ENCODE measurements at regions not wholly inside any gene's neighbourhood (a gene's known extent, or its start where the extent isn't known, plus 50 kb on each side); places are given as distances from the start of the nearest gene placed in this dataset.

DNA sequence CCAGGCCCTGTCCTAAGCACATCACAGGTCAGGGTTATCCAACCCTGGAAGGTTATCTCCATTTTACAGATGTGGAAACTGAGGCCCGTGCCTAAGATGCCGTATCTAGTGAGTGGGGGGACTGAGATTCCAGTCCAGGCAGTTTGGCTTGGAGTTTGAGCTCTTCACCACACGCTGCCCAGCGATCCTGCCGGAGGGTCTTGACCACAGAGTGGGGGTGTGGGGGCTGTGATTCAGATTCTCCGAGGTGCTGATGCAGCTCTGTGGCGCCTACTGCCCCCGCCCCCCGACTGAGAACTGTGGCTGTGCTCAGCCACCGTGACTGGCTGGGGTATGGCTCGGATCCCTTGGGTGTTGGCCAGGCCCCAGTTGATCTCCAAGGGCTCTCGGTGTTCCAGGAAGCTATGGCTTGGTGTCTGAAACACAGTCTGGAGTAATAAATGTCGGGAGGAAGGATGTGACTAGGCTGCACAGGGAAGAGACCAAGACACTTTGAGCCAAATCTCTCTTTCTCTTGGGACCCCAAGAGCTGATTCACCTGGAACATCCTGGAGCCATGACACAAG is 60.6 kb upstream of the RASD2 start:
- TF ChIP-seq, protein P1, sequence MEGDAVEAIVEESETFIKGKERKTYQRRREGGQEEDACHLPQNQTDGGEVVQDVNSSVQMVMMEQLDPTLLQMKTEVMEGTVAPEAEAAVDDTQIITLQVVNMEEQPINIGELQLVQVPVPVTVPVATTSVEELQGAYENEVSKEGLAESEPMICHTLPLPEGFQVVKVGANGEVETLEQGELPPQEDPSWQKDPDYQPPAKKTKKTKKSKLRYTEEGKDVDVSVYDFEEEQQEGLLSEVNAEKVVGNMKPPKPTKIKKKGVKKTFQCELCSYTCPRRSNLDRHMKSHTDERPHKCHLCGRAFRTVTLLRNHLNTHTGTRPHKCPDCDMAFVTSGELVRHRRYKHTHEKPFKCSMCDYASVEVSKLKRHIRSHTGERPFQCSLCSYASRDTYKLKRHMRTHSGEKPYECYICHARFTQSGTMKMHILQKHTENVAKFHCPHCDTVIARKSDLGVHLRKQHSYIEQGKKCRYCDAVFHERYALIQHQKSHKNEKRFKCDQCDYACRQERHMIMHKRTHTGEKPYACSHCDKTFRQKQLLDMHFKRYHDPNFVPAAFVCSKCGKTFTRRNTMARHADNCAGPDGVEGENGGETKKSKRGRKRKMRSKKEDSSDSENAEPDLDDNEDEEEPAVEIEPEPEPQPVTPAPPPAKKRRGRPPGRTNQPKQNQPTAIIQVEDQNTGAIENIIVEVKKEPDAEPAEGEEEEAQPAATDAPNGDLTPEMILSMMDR (IDR thresholded peaks at IDR 0.05), result no peak
- Histone ChIP-seq H3K4me1 (peaks cover 15% of the 10 kb centered on the region), H3K9me3 (no peaks in the 10 kb centered on the region), H3K4me3 (no peak overlapping the region), H3K27ac (peak overlapping the region; percentile 10), H3K27me3 (ENCODE audit: insufficient read depth in 3 of 3, low read length in 2 of 3) (no peaks in the 10 kb centered on the region), H3K36me3 (ENCODE audit: insufficient read depth in 1 of 2, low read depth in 1 of 2) (no peaks in the 10 kb centered on the region)
- DNase-seq (peak; percentile 48 to 70), ATAC-seq (peak; percentile 32 to 71 (median 55))
- intact Hi-C loops (cut with DNase I), result no loop called here
- WGBS, 3 donors, result 38 to 49% (median 39%) methylated on average over 13 of the region's 13 CpGs

DNA sequence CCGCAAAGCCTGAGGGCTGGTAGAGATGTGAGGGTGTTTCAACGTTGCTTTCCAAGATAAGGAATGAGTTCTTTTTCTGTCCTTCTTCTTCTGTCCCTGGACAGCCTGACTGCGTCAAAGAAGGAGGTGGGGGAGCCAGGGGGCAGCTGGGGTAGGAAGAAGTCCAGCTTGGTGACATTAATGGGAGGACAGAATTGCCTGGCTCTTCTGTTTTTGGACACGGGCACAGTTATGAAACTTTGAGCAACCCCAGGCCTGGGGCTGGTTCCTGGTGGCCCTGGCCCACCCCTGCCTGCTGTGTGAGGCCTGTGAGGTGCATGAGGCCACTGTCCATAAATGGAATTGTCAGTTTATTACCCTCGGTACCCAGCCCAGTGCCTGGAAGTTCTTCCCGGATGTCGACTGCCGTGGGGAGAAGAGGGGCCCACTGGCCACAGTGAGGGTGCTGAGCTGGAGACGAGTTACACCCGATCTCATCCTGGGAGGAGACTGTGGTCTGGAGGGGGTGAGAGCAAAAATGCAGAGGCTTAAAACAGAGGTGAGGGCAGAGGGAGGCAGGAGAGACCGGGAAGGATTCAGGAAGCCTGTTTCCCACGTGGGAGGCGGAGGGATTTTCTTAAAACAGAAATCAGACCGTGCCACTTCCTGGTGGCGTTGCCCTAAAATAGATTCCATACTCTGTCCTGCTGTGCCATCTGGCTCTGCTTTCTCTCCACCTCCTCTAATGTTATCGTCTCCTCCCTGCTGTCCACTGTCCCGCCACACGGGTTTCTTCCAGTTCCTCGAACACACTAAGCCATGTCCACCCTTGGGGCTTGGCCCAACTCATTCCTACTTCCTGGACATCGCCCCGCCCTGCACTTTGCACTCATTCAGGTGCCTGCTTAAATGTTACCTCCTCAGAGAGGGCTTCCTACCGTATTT is 59.7 kb upstream of the RASD2 start:
- H3K36me3 ChIP-seq (ENCODE audit: insufficient read depth in 1 of 2, low read depth in 1 of 2), result no peaks in the 10 kb centered on the region
- no peaks in the 10 kb centered on the region for H3K27me3 ChIP-seq (ENCODE audit: insufficient read depth in 3 of 3, low read length in 2 of 3)
- H3K9me3 ChIP-seq, result no peaks in the 10 kb centered on the region
- intact Hi-C loops (cut with DNase I), result no loop called here
- TF ChIP-seq, protein P1 (IDR thresholded peaks at IDR 0.05), result no peak
- ATAC-seq (peak; percentile 27 to 67 (median 48)), DNase-seq (no peak)
- H3K4me1 ChIP-seq, result peaks cover 15% of the 10 kb centered on the region
- H3K4me3 ChIP-seq, result no peak overlapping the region
- H3K27ac ChIP-seq, result peak overlapping the region; percentile 10
- 26 to 45% (median 37%) methylated on average over 21 to 22 of the region's 22 CpGs for WGBS, 3 donors

DNA sequence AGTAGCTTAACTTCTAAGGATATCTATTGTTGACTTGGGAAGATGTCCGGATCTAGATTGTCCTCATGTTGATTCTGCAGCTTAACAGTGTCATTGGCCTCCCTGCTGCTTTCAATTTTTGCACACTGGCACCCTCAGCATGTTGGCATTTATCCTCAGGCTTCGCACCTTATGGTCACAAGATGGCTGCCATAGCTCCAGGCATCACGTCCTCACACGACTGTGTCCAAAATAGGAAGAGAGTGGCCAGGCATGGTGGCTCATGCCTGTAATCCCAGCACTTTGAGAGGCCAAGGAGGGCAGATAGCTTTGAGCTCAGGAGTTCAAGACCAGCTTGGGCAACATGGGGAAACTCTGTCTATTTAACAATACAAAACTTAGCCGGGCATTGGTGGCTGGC is 58.3 kb upstream of the RASD2 start:
- no peak for ATAC-seq
- Histone ChIP-seq H3K27ac (no peak overlapping the region), H3K4me3 (no peak overlapping the region), H3K9me3 (no peaks in the 10 kb centered on the region), H3K4me1 (peaks cover 15% of the 10 kb centered on the region), H3K27me3 (ENCODE audit: insufficient read depth in 3 of 3, low read length in 2 of 3) (peaks cover 0 to under 1% (median 0%) of the 10 kb centered on the region in 3 donors), H3K36me3 (ENCODE audit: insufficient read depth in 1 of 2, low read depth in 1 of 2) (no peaks in the 10 kb centered on the region)
- TF ChIP-seq, protein P1 (IDR thresholded peaks at IDR 0.05), result no peak
- 96 to 98% (median 97%) methylated on average over 5 of the region's 5 CpGs for WGBS, 3 donors
- DNase-seq, result no peak
- intact Hi-C loops (cut with DNase I), result no loop called here

DNA sequence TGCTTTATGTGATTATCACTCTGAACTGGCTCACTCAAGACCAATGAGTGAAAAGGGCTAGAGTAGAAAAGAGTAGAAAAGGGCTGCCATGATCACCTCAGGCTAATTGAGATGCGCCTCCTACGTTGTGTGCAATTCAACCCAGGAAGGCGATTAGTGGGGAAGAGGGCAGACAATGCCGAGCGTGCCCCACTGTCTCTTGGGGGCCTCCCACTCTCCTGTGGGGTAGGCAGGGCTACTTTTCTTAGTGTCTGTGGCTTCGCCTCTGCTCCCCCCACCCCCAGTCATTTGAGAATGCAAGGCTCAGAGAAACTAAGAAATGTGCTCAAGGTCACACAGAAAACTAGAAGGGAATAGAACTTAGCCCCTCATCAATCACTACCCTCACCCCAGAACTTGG is 57.7 kb upstream of the RASD2 start:
- H3K27me3 ChIP-seq (ENCODE audit: insufficient read depth in 3 of 3, low read length in 2 of 3), result peaks cover 0 to 5% (median 0%) of the 10 kb centered on the region in 3 donors
- intact Hi-C loops (cut with DNase I), result no loop called here
- no peak for DNase-seq
- H3K27ac ChIP-seq, result no peak overlapping the region
- H3K4me3 ChIP-seq, result no peak overlapping the region
- 79 to 89% (median 83%) methylated on average over 6 of the region's 6 CpGs for WGBS, 3 donors
- no peak for ATAC-seq
- peaks cover 15% of the 10 kb centered on the region for H3K4me1 ChIP-seq
- H3K9me3 ChIP-seq, result no peaks in the 10 kb centered on the region
- TF ChIP-seq, protein P1 (IDR thresholded peaks at IDR 0.05), result no peak
- no peaks in the 10 kb centered on the region for H3K36me3 ChIP-seq (ENCODE audit: insufficient read depth in 1 of 2, low read depth in 1 of 2)

Data from psoas muscle (tissue), 7 donors.